ENCODE measurements at regions not wholly inside any gene's neighbourhood (a gene's known extent, or its start where the extent isn't known, plus 50 kb on each side); places are given as distances from the start of the nearest gene placed in this dataset.

GRCh38 chr1:87826681-87827251, 498.1 kb downstream of the LMO4 start:
- H3K4me3 ChIP-seq (ENCODE audit: low read depth, low read length), result no peak overlapping the region
- ChIA-PET CTCF (no interaction called here), POLR2A (no interaction called here)
- H3K36me3 ChIP-seq (ENCODE audit: control insufficient read depth, insufficient read depth, low read length), result no peaks in the 10 kb centered on the region
- H3K9me3 Mint-ChIP-seq (ENCODE audit: unreplicated experiment), result no peaks in the 10 kb centered on the region
- no peak for DNase-seq
- no TSS peak for BruUV-seq (replicated peaks)
- no peak overlapping the region for H3K4me3 Mint-ChIP-seq (ENCODE audit: unreplicated experiment)
- H3K36me3 Mint-ChIP-seq (ENCODE audit: insufficient read depth, unreplicated experiment), result no peaks in the 10 kb centered on the region
- no peaks in the 10 kb centered on the region for H3K4me1 Mint-ChIP-seq (ENCODE audit: low read depth, unreplicated experiment)
- H3K27me3 Mint-ChIP-seq (ENCODE audit: insufficient read depth, unreplicated experiment), result no peaks in the 10 kb centered on the region
- H3K9me3 ChIP-seq, result no peaks in the 10 kb centered on the region
- intact Hi-C loops (cut with micrococcal nuclease; ENCODE audit: unreplicated experiment), result no loop called here
- no peak for TF ChIP-seq CTCF (IDR thresholded peaks at IDR 0.05; ENCODE audit: insufficient read depth in 1 of 2, low read depth in 1 of 2, low read length in 1 of 2, severe bottlenecking in 1 of 2, unreplicated experiment in 1 of 2)
- no peaks in the 10 kb centered on the region for H3K27me3 ChIP-seq (replicated peaks; ENCODE audit: control insufficient read depth, insufficient read depth, low read length)
- H3K4me1 ChIP-seq, result no peaks in the 10 kb centered on the region
- H3K27ac Mint-ChIP-seq (ENCODE audit: unreplicated experiment), result no peak overlapping the region

GRCh38 chr1:87829360-87829759, 500.7 kb downstream of the LMO4 start:
- no peaks in the 10 kb centered on the region for H3K27me3 ChIP-seq (replicated peaks; ENCODE audit: control insufficient read depth, insufficient read depth, low read length)
- POLR2A ChIA-PET, result no interaction called here
- no peak overlapping the region for H3K4me3 ChIP-seq (ENCODE audit: low read depth, low read length)
- Mint-ChIP-seq H3K4me3 (ENCODE audit: unreplicated experiment) (no peak overlapping the region), H3K9me3 (ENCODE audit: unreplicated experiment) (no peaks in the 10 kb centered on the region), H3K27me3 (ENCODE audit: insufficient read depth, unreplicated experiment) (no peaks in the 10 kb centered on the region), H3K4me1 (ENCODE audit: low read depth, unreplicated experiment) (no peaks in the 10 kb centered on the region), H3K27ac (ENCODE audit: unreplicated experiment) (no peak overlapping the region), H3K36me3 (ENCODE audit: insufficient read depth, unreplicated experiment) (no peaks in the 10 kb centered on the region)
- no TSS peak for BruUV-seq (replicated peaks)
- H3K9me3 ChIP-seq, result no peaks in the 10 kb centered on the region
- CTCF ChIA-PET, result no interaction called here
- intact Hi-C loops (cut with micrococcal nuclease; ENCODE audit: unreplicated experiment), result no loop called here
- no peak for DNase-seq
- H3K4me1 ChIP-seq, result no peaks in the 10 kb centered on the region
- TF ChIP-seq CTCF (IDR thresholded peaks at IDR 0.05; ENCODE audit: insufficient read depth in 1 of 2, low read depth in 1 of 2, low read length in 1 of 2, severe bottlenecking in 1 of 2, unreplicated experiment in 1 of 2), result no peak
- no peaks in the 10 kb centered on the region for H3K36me3 ChIP-seq (ENCODE audit: control insufficient read depth, insufficient read depth, low read length)

- no peak for TF ChIP-seq CTCF (IDR thresholded peaks at IDR 0.05; ENCODE audit: insufficient read depth in 1 of 2, low read depth in 1 of 2, low read length in 1 of 2, severe bottlenecking in 1 of 2, unreplicated experiment in 1 of 2)
- intact Hi-C loops (cut with micrococcal nuclease; ENCODE audit: unreplicated experiment), result no loop called here
- Mint-ChIP-seq H3K27ac (ENCODE audit: unreplicated experiment) (no peak overlapping the region), H3K27me3 (ENCODE audit: insufficient read depth, unreplicated experiment) (no peaks in the 10 kb centered on the region), H3K9me3 (ENCODE audit: unreplicated experiment) (no peaks in the 10 kb centered on the region), H3K4me1 (ENCODE audit: low read depth, unreplicated experiment) (no peaks in the 10 kb centered on the region), H3K4me3 (ENCODE audit: unreplicated experiment) (no peak overlapping the region), H3K36me3 (ENCODE audit: insufficient read depth, unreplicated experiment) (no peaks in the 10 kb centered on the region)
- Histone ChIP-seq H3K4me3 (ENCODE audit: low read depth, low read length) (no peak overlapping the region), H3K9me3 (no peaks in the 10 kb centered on the region), H3K27me3 (replicated peaks; ENCODE audit: control insufficient read depth, insufficient read depth, low read length) (no peaks in the 10 kb centered on the region), H3K4me1 (no peaks in the 10 kb centered on the region), H3K36me3 (ENCODE audit: control insufficient read depth, insufficient read depth, low read length) (no peaks in the 10 kb centered on the region)
- ChIA-PET POLR2A (no interaction called here), CTCF (no interaction called here)
- no TSS peak for BruUV-seq (replicated peaks)
- DNase-seq, result no peak
These were observed 501.8 kb downstream of the LMO4 start for GRCh38 chr1:87830432-87830978.

Measured in Caco-2 (cell line).